ENCODE measurements at regions not wholly inside any gene's neighbourhood (a gene's known extent, or its start where the extent isn't known, plus 50 kb on each side); places are given as distances from the start of the nearest gene placed in this dataset.

GRCh38 chr16:85250609-85251223 lies 138.4 kb upstream of the CIBAR2 start:
- no peaks in the 10 kb centered on the region for H3K36me3 ChIP-seq (ENCODE audit: control insufficient read depth, insufficient read depth, low read length)
- no peaks in the 10 kb centered on the region for H3K79me2 ChIP-seq (ENCODE audit: control insufficient read depth, insufficient read depth, low read length)
- H3K9ac ChIP-seq (ENCODE audit: low read length), result no peak overlapping the region
- H3K27ac ChIP-seq (ENCODE audit: low read depth, low read length), result no peak overlapping the region
- no peak overlapping the region for H2BK15ac ChIP-seq (replicated peaks; ENCODE audit: low read depth)
- peaks cover 3% of the 10 kb centered on the region for H3K79me1 ChIP-seq (ENCODE audit: low read length)
- no peak overlapping the region for H3K4ac ChIP-seq (ENCODE audit: low read depth, low read length)
- H3K27me3 ChIP-seq (ENCODE audit: insufficient read depth, low read length, poor library complexity), result no peaks in the 10 kb centered on the region
- H3K23ac ChIP-seq (ENCODE audit: low read length), result no peak overlapping the region
- no peak overlapping the region for H4K5ac ChIP-seq (ENCODE audit: low read length)
- H2BK120ac ChIP-seq (ENCODE audit: low read depth, low read length), result no peak overlapping the region
- H3K4me2 ChIP-seq (ENCODE audit: low read length), result no peak overlapping the region
- no peak overlapping the region for H3K18ac ChIP-seq (ENCODE audit: low read length)
- no peak overlapping the region for H4K8ac ChIP-seq (ENCODE audit: low read depth, low read length)
- no peak overlapping the region for H3K56ac ChIP-seq (ENCODE audit: low read length)
- no peak overlapping the region for H2AK5ac ChIP-seq (ENCODE audit: low read length)
- no peaks in the 10 kb centered on the region for H3K4me1 ChIP-seq (ENCODE audit: control insufficient read depth, low read depth, low read length)
- no peak overlapping the region for H3K4me3 ChIP-seq (ENCODE audit: low read length)
- no peak for DNase-seq
- H2BK5ac ChIP-seq (ENCODE audit: low read length), result no peak overlapping the region
- no CpG with 5 or more reads among the region's 14 CpGs for WGBS (ENCODE audit: extremely low coverage, insufficient coverage, low lambda C conversion rate)

- H2BK120ac ChIP-seq (ENCODE audit: low read depth, low read length), result no peak overlapping the region
- no peak overlapping the region for H2BK5ac ChIP-seq (ENCODE audit: low read length)
- H3K36me3 ChIP-seq (ENCODE audit: control insufficient read depth, insufficient read depth, low read length), result no peaks in the 10 kb centered on the region
- H4K8ac ChIP-seq (ENCODE audit: low read depth, low read length), result no peak overlapping the region
- no peak overlapping the region for H4K5ac ChIP-seq (ENCODE audit: low read length)
- no peak overlapping the region for H3K4ac ChIP-seq (ENCODE audit: low read depth, low read length)
- no peak overlapping the region for H3K4me2 ChIP-seq (ENCODE audit: low read length)
- no peak overlapping the region for H3K18ac ChIP-seq (ENCODE audit: low read length)
- no peaks in the 10 kb centered on the region for H3K79me1 ChIP-seq (ENCODE audit: low read length)
- no peaks in the 10 kb centered on the region for H3K79me2 ChIP-seq (ENCODE audit: control insufficient read depth, insufficient read depth, low read length)
- H3K56ac ChIP-seq (ENCODE audit: low read length), result no peak overlapping the region
- no peaks in the 10 kb centered on the region for H3K4me1 ChIP-seq (ENCODE audit: control insufficient read depth, low read depth, low read length)
- H3K9ac ChIP-seq (ENCODE audit: low read length), result no peak overlapping the region
- H2BK15ac ChIP-seq (replicated peaks; ENCODE audit: low read depth), result no peak overlapping the region
- no peak overlapping the region for H3K23ac ChIP-seq (ENCODE audit: low read length)
- DNase-seq, result no peak
- H3K27ac ChIP-seq (ENCODE audit: low read depth, low read length), result no peak overlapping the region
- no peak overlapping the region for H2AK5ac ChIP-seq (ENCODE audit: low read length)
- no peak overlapping the region for H3K4me3 ChIP-seq (ENCODE audit: low read length)
- WGBS (ENCODE audit: extremely low coverage, insufficient coverage, low lambda C conversion rate), result no CpG with 5 or more reads among the region's 21 CpGs
- no peaks in the 10 kb centered on the region for H3K27me3 ChIP-seq (ENCODE audit: insufficient read depth, low read length, poor library complexity)
Measured at GRCh38 chr16:85251225-85251760, 139.0 kb upstream of the CIBAR2 start.

GRCh38 chr16:85252014-85252413 lies 139.7 kb upstream of the CIBAR2 start:
- Histone ChIP-seq H3K4ac (ENCODE audit: low read depth, low read length) (no peak overlapping the region), H3K36me3 (ENCODE audit: control insufficient read depth, insufficient read depth, low read length) (no peaks in the 10 kb centered on the region), H3K79me1 (ENCODE audit: low read length) (no peaks in the 10 kb centered on the region), H3K79me2 (ENCODE audit: control insufficient read depth, insufficient read depth, low read length) (no peaks in the 10 kb centered on the region), H3K18ac (ENCODE audit: low read length) (no peak overlapping the region), H2BK5ac (ENCODE audit: low read length) (no peak overlapping the region), H2AK5ac (ENCODE audit: low read length) (no peak overlapping the region), H3K27me3 (ENCODE audit: insufficient read depth, low read length, poor library complexity) (no peaks in the 10 kb centered on the region), H3K27ac (ENCODE audit: low read depth, low read length) (no peak overlapping the region), H3K56ac (ENCODE audit: low read length) (no peak overlapping the region), H3K4me2 (ENCODE audit: low read length) (no peak overlapping the region), H4K5ac (ENCODE audit: low read length) (no peak overlapping the region), H3K9ac (ENCODE audit: low read length) (no peak overlapping the region), H2BK15ac (replicated peaks; ENCODE audit: low read depth) (no peak overlapping the region), H3K4me1 (ENCODE audit: control insufficient read depth, low read depth, low read length) (no peaks in the 10 kb centered on the region), H4K8ac (ENCODE audit: low read depth, low read length) (no peak overlapping the region), H3K23ac (ENCODE audit: low read length) (no peak overlapping the region), H3K4me3 (ENCODE audit: low read length) (no peak overlapping the region), H2BK120ac (ENCODE audit: low read depth, low read length) (no peak overlapping the region)
- no peak for DNase-seq
- WGBS (ENCODE audit: extremely low coverage, insufficient coverage, low lambda C conversion rate), result no CpG with 5 or more reads among the region's 14 CpGs

- H2AK5ac ChIP-seq (ENCODE audit: low read length), result no peak overlapping the region
- H3K79me2 ChIP-seq (ENCODE audit: control insufficient read depth, insufficient read depth, low read length), result no peaks in the 10 kb centered on the region
- no peak overlapping the region for H3K4me2 ChIP-seq (ENCODE audit: low read length)
- H3K56ac ChIP-seq (ENCODE audit: low read length), result no peak overlapping the region
- no peak overlapping the region for H3K4me3 ChIP-seq (ENCODE audit: low read length)
- H4K5ac ChIP-seq (ENCODE audit: low read length), result no peak overlapping the region
- WGBS (ENCODE audit: extremely low coverage, insufficient coverage, low lambda C conversion rate), result no CpG with 5 or more reads among the region's 9 CpGs
- no peak overlapping the region for H3K4ac ChIP-seq (ENCODE audit: low read depth, low read length)
- DNase-seq, result no peak
- no peaks in the 10 kb centered on the region for H3K36me3 ChIP-seq (ENCODE audit: control insufficient read depth, insufficient read depth, low read length)
- no peak overlapping the region for H3K23ac ChIP-seq (ENCODE audit: low read length)
- H3K4me1 ChIP-seq (ENCODE audit: control insufficient read depth, low read depth, low read length), result no peaks in the 10 kb centered on the region
- no peak overlapping the region for H3K18ac ChIP-seq (ENCODE audit: low read length)
- H2BK15ac ChIP-seq (replicated peaks; ENCODE audit: low read depth), result no peak overlapping the region
- H3K27me3 ChIP-seq (ENCODE audit: insufficient read depth, low read length, poor library complexity), result no peaks in the 10 kb centered on the region
- no peak overlapping the region for H3K9ac ChIP-seq (ENCODE audit: low read length)
- H2BK5ac ChIP-seq (ENCODE audit: low read length), result no peak overlapping the region
- no peak overlapping the region for H2BK120ac ChIP-seq (ENCODE audit: low read depth, low read length)
- no peak overlapping the region for H4K8ac ChIP-seq (ENCODE audit: low read depth, low read length)
- no peak overlapping the region for H3K27ac ChIP-seq (ENCODE audit: low read depth, low read length)
- H3K79me1 ChIP-seq (ENCODE audit: low read length), result no peaks in the 10 kb centered on the region
Measured at GRCh38 chr16:85252461-85252860, 140.2 kb upstream of the CIBAR2 start.

- Histone ChIP-seq H2BK120ac (ENCODE audit: low read depth, low read length) (no peak overlapping the region), H3K4me3 (ENCODE audit: low read length) (no peak overlapping the region), H3K4me2 (ENCODE audit: low read length) (no peak overlapping the region), H3K4ac (ENCODE audit: low read depth, low read length) (no peak overlapping the region), H3K27ac (ENCODE audit: low read depth, low read length) (no peak overlapping the region), H3K23ac (ENCODE audit: low read length) (no peak overlapping the region), H4K8ac (ENCODE audit: low read depth, low read length) (no peak overlapping the region), H2AK5ac (ENCODE audit: low read length) (no peak overlapping the region), H3K18ac (ENCODE audit: low read length) (no peak overlapping the region), H3K4me1 (ENCODE audit: control insufficient read depth, low read depth, low read length) (no peaks in the 10 kb centered on the region), H3K79me2 (ENCODE audit: control insufficient read depth, insufficient read depth, low read length) (no peaks in the 10 kb centered on the region), H3K9ac (ENCODE audit: low read length) (no peak overlapping the region), H3K79me1 (ENCODE audit: low read length) (no peaks in the 10 kb centered on the region), H2BK5ac (ENCODE audit: low read length) (no peak overlapping the region), H3K56ac (ENCODE audit: low read length) (no peak overlapping the region), H4K5ac (ENCODE audit: low read length) (no peak overlapping the region), H2BK15ac (replicated peaks; ENCODE audit: low read depth) (no peak overlapping the region), H3K36me3 (ENCODE audit: control insufficient read depth, insufficient read depth, low read length) (no peaks in the 10 kb centered on the region), H3K27me3 (ENCODE audit: insufficient read depth, low read length, poor library complexity) (no peaks in the 10 kb centered on the region)
- peak; percentile 52 for DNase-seq
- WGBS (ENCODE audit: extremely low coverage, insufficient coverage, low lambda C conversion rate), result no CpG with 5 or more reads among the region's 22 CpGs
Measured at GRCh38 chr16:85253084-85253941, 141.0 kb upstream of the CIBAR2 start.

Measured in mesendoderm (in vitro differentiated cells).